Psoas muscle (tissue), 7 donors: ENCODE measurements at regions not wholly inside any gene's neighbourhood (a gene's known extent, or its start where the extent isn't known, plus 50 kb on each side); places are given as distances from the start of the nearest gene placed in this dataset.
"Not testable (repeated sequence)": the region's sequence is repeated elsewhere in the genome, so short reads cannot be mapped to it uniquely, and the experiment has no call there.

ENCODE experiments used
- ATAC-seq, 4 donors: fragments of 200-7000 bp; cut with Tn5 transposase; one replicate each; pipeline ENCODE4 v1.9.1; 2020; ENCODE audit warnings: moderate library complexity in 3 of 4, mild to moderate bottlenecking in 2 of 4
- DNase-seq, 2 donors: peaks; one replicate each; pipeline ENCODE4 v3.0.0-alpha.2; 2020
- H3K27ac ChIP-seq: fragments of 200-600 bp; one replicate; pipeline ENCODE4 v1.8.0; 2022
- H3K27me3 ChIP-seq, 3 donors: fragments of 200-600 bp in 1 of 3; one replicate each; pipeline versions ENCODE4 v1.6.1 to v1.8.0; 2013 to 2022; ENCODE audit warnings: low read length in 2 of 3, mild to moderate bottlenecking in 2 of 3, moderate library complexity in 1 of 3; ENCODE audit not compliant: insufficient read depth in 3 of 3
- H3K36me3 ChIP-seq, 2 donors: fragments of 200-600 bp in 1 of 2; one replicate each; pipeline versions ENCODE4 v1.6.1 to v1.8.0; 2013 to 2022; ENCODE audit warnings: low read depth in 1 of 2, mild to moderate bottlenecking in 1 of 2, moderate library complexity in 1 of 2; ENCODE audit not compliant: insufficient read depth in 1 of 2
- H3K4me1 ChIP-seq: fragments of 200-600 bp; one replicate; pipeline ENCODE4 v1.8.0; 2022
- H3K4me3 ChIP-seq: fragments of 200-600 bp; one replicate; pipeline ENCODE4 v1.8.0; 2022; ENCODE audit warnings: mild to moderate bottlenecking
- H3K9me3 ChIP-seq: fragments of 200-600 bp; one replicate; pipeline ENCODE4 v1.8.0; 2022
- CTCF ChIP-seq: fragments of 200-600 bp; IDR thresholded peaks from one replicate; pipeline ENCODE4 v1.8.0; 2022; ENCODE audit warnings: antibody characterized with exemption
- WGBS, 3 donors: extraction: QIAGEN DNeasy Blood & Tissue Kit; methylation state at CpG; one replicate each; pipeline versions ENCODE4 v1.1.6 to v1.1.7; 2013; 5-methylcytosine and 5-hydroxymethylcytosine counted together
- intact Hi-C, 2 donors: fragments of 100-400 bp; cut with DNase I; formaldehyde crosslinking; loops; one replicate each; pipeline versions ENCODE4 v1.11.0 to v1.14.2; 2022
- donor health status: healthy with polysubstance abuse.
- donor health status: DM: no; HTN: no; CAD: no; lungs with moderate emphysema.
- donor health status: Bipolar disorder and iron deficiency.
- donor health status: healthy.
- donor health status: DM: yes; HTN: yes; CAD: no.
- donor health status: DM: no; HTN: no; CAD: no.
- donor health status: DM: yes; HTN: yes; CAD: no.

- 49 to 61% (median 61%) methylated on average over 13 of the region's 13 CpGs for WGBS, 3 donors
- intact Hi-C loops = no loop called here
- ATAC-seq (peak in 1 of 4 donors; percentile 32), DNase-seq (no peak)
- TF ChIP-seq CTCF = no peak
- Histone ChIP-seq H3K9me3 (no peaks in the 10 kb centered on the region), H3K27ac (no peak overlapping the region), H3K4me1 (no peaks in the 10 kb centered on the region), H3K4me3 (no peak overlapping the region), H3K27me3 (no peaks in the 10 kb centered on the region), H3K36me3 (no peaks in the 10 kb centered on the region)
Observed at GRCh38 chr3:72161881-72162595, 377.1 kb upstream of the PROK2 start.

- intact Hi-C loops, H3K4me3 ChIP-seq, H3K27me3 ChIP-seq, H3K9me3 ChIP-seq, H3K36me3 ChIP-seq, DNase-seq, H3K27ac ChIP-seq, ATAC-seq, H3K4me1 ChIP-seq: not testable (repeated sequence)
- 95 to 99% (median 98%) methylated on average over 3 of the region's 3 CpGs for WGBS, 3 donors
Observed at GRCh38 chr3:72161285-72161684, 376.3 kb upstream of the PROK2 start.

GRCh38 chr3:72160351-72160750, 375.4 kb upstream of the PROK2 start:
- TF ChIP-seq CTCF = no peak
- H3K4me1 ChIP-seq = no peaks in the 10 kb centered on the region
- no peak overlapping the region for H3K4me3 ChIP-seq
- H3K36me3 ChIP-seq = no peaks in the 10 kb centered on the region
- DNase-seq = no peak
- H3K27me3 ChIP-seq = no peaks in the 10 kb centered on the region
- no peaks in the 10 kb centered on the region for H3K9me3 ChIP-seq
- intact Hi-C loops = no loop called here
- no peak overlapping the region for H3K27ac ChIP-seq
- ATAC-seq = no peak
- 46 to 52% (median 51%) methylated on average over 5 of the region's 5 CpGs for WGBS, 3 donors

- no peaks in the 10 kb centered on the region for H3K27me3 ChIP-seq
- DNase-seq (no peak), ATAC-seq (no peak)
- no peaks in the 10 kb centered on the region for H3K36me3 ChIP-seq
- intact Hi-C loops = no loop called here
- no peaks in the 10 kb centered on the region for H3K4me1 ChIP-seq
- WGBS, 3 donors = 92 to 98% (median 94%) methylated on average over 2 of the region's 2 CpGs
- no peaks in the 10 kb centered on the region for H3K9me3 ChIP-seq
- TF ChIP-seq CTCF = no peak
- no peak overlapping the region for H3K4me3 ChIP-seq
- H3K27ac ChIP-seq = no peak overlapping the region
Observed at GRCh38 chr3:72159487-72159886, 374.5 kb upstream of the PROK2 start.

GRCh38 chr3:72158639-72159326, 373.8 kb upstream of the PROK2 start:
- Histone ChIP-seq H3K27me3 (no peaks in the 10 kb centered on the region), H3K9me3 (no peaks in the 10 kb centered on the region), H3K27ac (no peak overlapping the region), H3K4me3 (no peak overlapping the region), H3K4me1 (no peaks in the 10 kb centered on the region), H3K36me3 (no peaks in the 10 kb centered on the region)
- ATAC-seq (peak in 2 of 4 donors; percentile 35 to 51), DNase-seq (no peak)
- WGBS, 3 donors = 79 to 90% (median 84%) methylated on average over 15 of the region's 15 CpGs
- intact Hi-C loops = no loop called here
- TF ChIP-seq CTCF = no peak
